ENCODE measurements at regions not wholly inside any gene's neighbourhood (a gene's known extent, or its start where the extent isn't known, plus 50 kb on each side); places are given as distances from the start of the nearest gene placed in this dataset.

DNA sequence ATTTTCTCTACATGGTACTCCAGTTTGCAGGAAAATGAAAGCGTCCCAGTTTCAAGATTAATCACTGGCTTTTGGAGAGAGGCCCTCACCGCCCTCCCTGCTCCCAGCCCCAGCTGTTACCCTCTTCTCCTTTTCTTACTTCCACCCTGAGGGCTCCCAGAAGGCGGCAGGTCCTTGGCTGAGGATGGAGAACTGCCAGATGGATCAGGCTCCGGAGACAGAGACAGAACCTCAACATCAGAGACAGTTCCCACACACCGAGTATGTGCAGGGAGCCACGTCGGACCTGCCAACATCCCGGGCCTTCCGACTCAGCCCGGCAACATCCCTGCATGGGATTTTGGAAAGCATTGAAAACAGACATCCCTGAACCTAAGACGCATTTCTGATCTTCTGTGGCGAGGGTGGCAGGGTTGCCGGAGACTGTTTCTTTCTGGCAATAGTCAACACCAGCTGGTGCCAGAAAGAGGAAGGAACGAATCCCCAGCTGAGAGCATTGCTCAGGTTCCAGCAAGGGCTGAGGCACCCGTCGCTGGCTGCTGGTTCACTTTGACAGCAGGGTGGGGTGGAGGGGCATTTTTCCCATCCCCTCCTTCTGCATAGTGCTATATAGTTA, 467.1 kb downstream of the MIAT start (continued):
- TF ChIP-seq RBBP5 (IDR thresholded peaks at IDR 0.05; ENCODE audit: borderline replicate concordance, low read depth, low read length) (no peak), POLR2A (IDR thresholded peaks at IDR 0.05; ENCODE audit: control extremely low read depth in 1 of 2, low read depth in 2 of 2, low read length in 2 of 2) (no peak), CBX8 (IDR thresholded peaks at IDR 0.05; ENCODE audit: borderline replicate concordance, low read depth, low read length) (no peak), BRCA1 (IDR thresholded peaks at IDR 0.05; ENCODE audit: low read depth, low read length) (no peak), GTF2F1 (IDR thresholded peaks at IDR 0.05; ENCODE audit: borderline replicate concordance, low read depth, low read length) (no peak), SP2 (IDR thresholded peaks at IDR 0.05; ENCODE audit: low read length) (no peak)

Measured in H1 (cell line).